SHP77 treated with DMSO at 0.1 percent for 48 hours (cell line): ENCODE measurements at regions not wholly inside any gene's neighbourhood (a gene's known extent, or its start where the extent isn't known, plus 50 kb on each side); places are given as distances from the start of the nearest gene placed in this dataset.
A peak's percentile ranks its signal among the peaks of the same experiment; 100 is the strongest.

Experiments used
- DNase-seq: peaks from one replicate; lab custom pipeline; 2025; lab: John Stamatoyannopoulos, UW

GRCh38 chr10:111348076-111348475 is 271.2 kb downstream of the ADRA2A start:
- DNase-seq, result no peak

- DNase-seq, result no peak
Measured at GRCh38 chr10:111354859-111355258, 278.0 kb downstream of the ADRA2A start.

- DNase-seq, result no peak
Measured at GRCh38 chr10:111356571-111356970, 279.7 kb downstream of the ADRA2A start.

- DNase-seq, result no peak
Measured at GRCh38 chr10:111357859-111358258, 281.0 kb downstream of the ADRA2A start.

GRCh38 chr10:111360260-111360925 is 283.6 kb downstream of the ADRA2A start:
- peak; percentile 34 for DNase-seq

- no peak for DNase-seq
Measured at GRCh38 chr10:111367531-111367930, 290.7 kb downstream of the ADRA2A start.

- DNase-seq, result no peak
Measured at GRCh38 chr10:111370101-111370500, 293.3 kb downstream of the ADRA2A start.

- DNase-seq, result no peak
Measured at GRCh38 chr10:111373696-111374095, 296.9 kb downstream of the ADRA2A start.

- DNase-seq, result no peak
Measured at GRCh38 chr10:111379534-111380187, 302.8 kb downstream of the ADRA2A start.

GRCh38 chr10:111384556-111384955 is 307.7 kb downstream of the ADRA2A start:
- DNase-seq, result no peak

- no peak for DNase-seq
Measured at GRCh38 chr10:111390813-111391563, 314.2 kb downstream of the ADRA2A start.

- no peak for DNase-seq
Measured at GRCh38 chr10:111392159-111392558, 315.3 kb downstream of the ADRA2A start.

- DNase-seq, result no peak
Measured at GRCh38 chr10:111392910-111393309, 316.1 kb downstream of the ADRA2A start.

GRCh38 chr10:111410740-111411139 is 333.9 kb downstream of the ADRA2A start:
- DNase-seq, result no peak

GRCh38 chr10:111425459-111425858 is 348.6 kb downstream of the ADRA2A start:
- no peak for DNase-seq

GRCh38 chr10:111429288-111430028 is 352.6 kb downstream of the ADRA2A start:
- DNase-seq, result no peak

GRCh38 chr10:111430070-111430469 is 353.2 kb downstream of the ADRA2A start:
- no peak for DNase-seq

- no peak for DNase-seq
Measured at GRCh38 chr10:111432588-111432987, 355.8 kb downstream of the ADRA2A start.

- no peak for DNase-seq
Measured at GRCh38 chr10:111435871-111436270, 359.0 kb downstream of the ADRA2A start.

GRCh38 chr10:111439034-111439842 is 362.4 kb downstream of the ADRA2A start:
- no peak for DNase-seq

- DNase-seq, result no peak
Measured at GRCh38 chr10:111440501-111440900, 363.7 kb downstream of the ADRA2A start.

- no peak for DNase-seq
Measured at GRCh38 chr10:111445667-111446066, 368.8 kb downstream of the ADRA2A start.
